EH (cell line): ENCODE measurements at regions not wholly inside any gene's neighbourhood (a gene's known extent, or its start where the extent isn't known, plus 50 kb on each side); places are given as distances from the start of the nearest gene placed in this dataset.
"Not testable (repeated sequence)": the region's sequence is repeated elsewhere in the genome, so short reads cannot be mapped to it uniquely, and the experiment has no call there.

Experiments used
- DNase-seq: peaks from one replicate; pipeline ENCODE4 v3.0.0-alpha.2; 2015; ENCODE audit warnings: low read depth

DNA sequence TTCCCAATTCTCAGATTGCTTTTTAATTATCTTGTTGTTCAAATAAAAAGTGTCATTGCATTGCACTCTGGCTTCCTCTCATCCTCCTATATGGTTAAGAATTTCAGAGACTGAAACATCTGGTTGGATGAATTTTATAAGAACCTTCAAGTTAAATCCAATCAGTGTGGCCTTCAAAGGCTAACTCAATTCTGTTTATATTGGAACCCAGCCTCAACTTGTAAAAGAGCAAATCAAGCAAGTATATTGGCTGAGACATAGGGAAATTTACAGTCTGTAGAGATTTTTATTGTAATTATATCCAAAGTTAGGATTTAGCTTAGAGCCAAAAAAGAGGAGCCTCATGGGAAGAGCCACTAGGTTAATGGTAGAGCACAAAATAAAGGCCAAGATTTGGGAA is 159.9 kb upstream of the FER start:
- no peak for DNase-seq

GRCh38 chr5:108581026-108581425 is 166.7 kb upstream of the FER start:
- DNase-seq: no peak

- DNase-seq: no peak
Observed at GRCh38 chr5:108579236-108579635, 168.5 kb upstream of the FER start.

- DNase-seq: no peak
Observed at GRCh38 chr5:108578791-108579190, 168.9 kb upstream of the FER start.

DNA sequence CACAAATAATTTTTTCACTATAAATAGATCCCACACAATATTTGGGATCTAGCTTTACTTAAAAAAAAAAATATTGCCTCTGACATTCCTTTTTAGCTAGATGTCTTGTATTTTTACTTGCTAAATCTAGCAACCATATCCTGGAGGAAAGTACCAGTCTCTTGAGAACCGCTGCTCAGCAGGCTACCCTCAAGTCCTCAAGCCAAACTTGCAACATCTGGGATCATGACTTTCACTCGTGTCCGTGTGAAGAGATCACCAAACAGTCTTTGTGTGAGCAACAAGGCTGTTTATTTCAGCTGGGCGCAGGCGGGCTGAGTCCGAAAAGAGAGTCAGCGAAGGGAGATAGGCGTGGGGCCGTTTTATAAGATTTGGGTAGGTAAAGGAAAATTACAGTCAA is 180.3 kb upstream of the FER start:
- no peak for DNase-seq

GRCh38 chr5:108564441-108564840 is 182.5 kb upstream of the FBXL17 start:
- DNase-seq: no peak

DNA sequence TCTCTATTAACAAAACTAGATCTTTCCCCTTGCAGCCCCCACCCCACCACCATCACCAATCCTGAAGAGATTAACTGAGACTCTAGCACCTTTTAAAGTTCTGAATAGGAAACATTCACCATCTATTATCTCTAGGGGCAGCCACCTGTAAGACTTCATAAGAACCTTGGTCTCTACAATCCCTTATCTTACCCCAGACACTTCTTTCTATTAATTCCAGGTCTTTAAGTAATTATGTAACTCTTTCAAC is 180.2 kb upstream of the FBXL17 start:
- no peak for DNase-seq

- no peak for DNase-seq
Observed at GRCh38 chr5:108561416-108562204, 179.7 kb upstream of the FBXL17 start.

DNA sequence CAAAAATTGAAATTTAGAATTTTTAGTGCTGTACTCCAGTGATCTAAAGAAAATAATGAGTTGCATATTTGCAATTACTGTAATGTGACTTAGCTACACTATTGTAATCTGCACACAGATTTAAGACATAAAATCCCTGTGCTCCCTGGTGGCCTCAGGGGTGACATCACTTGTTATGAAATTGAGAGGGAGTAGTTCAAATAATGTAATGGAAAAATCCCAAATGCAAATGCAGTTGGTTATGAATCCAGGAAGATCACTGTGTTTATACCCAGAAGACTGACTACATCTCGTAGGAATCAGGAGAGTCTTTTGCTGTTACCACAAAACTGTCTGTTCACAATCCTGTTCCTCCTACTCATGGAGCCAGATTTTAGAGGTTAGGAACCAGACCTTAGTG is 178.7 kb upstream of the FBXL17 start:
- DNase-seq: peak; percentile 62

GRCh38 chr5:108560166-108560565 is 178.3 kb upstream of the FBXL17 start:
- no peak for DNase-seq

DNA sequence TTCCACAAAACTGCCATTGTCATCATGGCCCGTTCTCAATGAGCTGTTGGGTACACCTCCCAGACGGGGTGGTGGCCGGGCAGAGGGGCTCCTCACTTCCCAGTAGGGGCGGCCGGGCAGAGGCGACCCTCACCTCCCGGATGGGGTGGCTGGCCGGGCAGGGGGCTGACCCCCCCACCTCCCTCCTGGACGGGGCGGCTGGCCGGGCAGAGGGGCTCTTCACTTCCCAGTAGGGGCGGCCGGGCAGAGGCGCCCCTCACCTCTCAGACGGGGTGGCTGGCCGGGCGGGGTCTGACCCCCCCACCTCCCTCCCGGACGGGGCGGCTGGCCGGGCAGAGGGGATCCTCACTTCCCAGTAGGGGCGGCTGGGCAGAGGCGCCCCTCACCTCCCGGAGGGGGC is 176.9 kb upstream of the FBXL17 start:
- not testable (repeated sequence) for DNase-seq

DNA sequence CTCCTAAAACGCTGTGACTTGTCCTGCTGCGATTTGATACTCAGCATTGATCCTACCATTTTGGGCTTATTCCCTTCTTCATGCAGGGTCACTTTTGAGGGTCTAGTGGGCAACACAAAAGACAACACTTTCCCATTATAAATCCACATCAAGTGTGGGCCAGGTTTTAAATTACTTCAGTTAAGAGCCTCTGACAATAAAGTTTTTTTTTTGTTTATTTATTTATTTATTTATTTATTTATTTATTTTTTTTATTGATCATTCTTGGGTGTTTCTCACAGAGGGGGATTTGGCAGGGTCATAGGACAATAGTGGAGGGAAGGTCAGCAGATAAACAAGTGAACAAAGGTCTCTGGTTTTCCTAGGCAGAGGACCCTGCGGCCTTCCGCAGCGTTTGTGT is 176.2 kb upstream of the FBXL17 start:
- DNase-seq: not testable (repeated sequence)

DNA sequence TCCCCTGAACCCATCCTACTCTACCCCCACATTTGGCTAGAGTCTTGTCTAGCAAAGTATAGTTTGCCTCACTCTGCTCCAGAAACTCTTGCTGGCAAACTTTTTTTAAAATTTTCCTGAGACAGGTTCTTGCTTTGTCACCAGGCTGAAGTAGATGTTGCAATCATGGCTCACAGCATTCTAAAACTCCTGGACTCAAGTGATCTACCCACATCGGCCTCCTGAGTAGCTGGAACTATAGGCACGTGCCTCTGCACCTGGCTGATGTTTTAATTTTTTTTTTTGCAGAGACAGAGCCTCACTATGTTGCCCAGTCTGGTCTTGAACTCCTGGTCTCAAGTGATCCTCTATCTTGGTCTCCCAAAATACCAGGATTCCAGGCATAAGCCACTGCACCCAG is 175.8 kb upstream of the FBXL17 start:
- DNase-seq: no peak

- no peak for DNase-seq
Observed at GRCh38 chr5:108556441-108557145, 174.7 kb upstream of the FBXL17 start.

DNA sequence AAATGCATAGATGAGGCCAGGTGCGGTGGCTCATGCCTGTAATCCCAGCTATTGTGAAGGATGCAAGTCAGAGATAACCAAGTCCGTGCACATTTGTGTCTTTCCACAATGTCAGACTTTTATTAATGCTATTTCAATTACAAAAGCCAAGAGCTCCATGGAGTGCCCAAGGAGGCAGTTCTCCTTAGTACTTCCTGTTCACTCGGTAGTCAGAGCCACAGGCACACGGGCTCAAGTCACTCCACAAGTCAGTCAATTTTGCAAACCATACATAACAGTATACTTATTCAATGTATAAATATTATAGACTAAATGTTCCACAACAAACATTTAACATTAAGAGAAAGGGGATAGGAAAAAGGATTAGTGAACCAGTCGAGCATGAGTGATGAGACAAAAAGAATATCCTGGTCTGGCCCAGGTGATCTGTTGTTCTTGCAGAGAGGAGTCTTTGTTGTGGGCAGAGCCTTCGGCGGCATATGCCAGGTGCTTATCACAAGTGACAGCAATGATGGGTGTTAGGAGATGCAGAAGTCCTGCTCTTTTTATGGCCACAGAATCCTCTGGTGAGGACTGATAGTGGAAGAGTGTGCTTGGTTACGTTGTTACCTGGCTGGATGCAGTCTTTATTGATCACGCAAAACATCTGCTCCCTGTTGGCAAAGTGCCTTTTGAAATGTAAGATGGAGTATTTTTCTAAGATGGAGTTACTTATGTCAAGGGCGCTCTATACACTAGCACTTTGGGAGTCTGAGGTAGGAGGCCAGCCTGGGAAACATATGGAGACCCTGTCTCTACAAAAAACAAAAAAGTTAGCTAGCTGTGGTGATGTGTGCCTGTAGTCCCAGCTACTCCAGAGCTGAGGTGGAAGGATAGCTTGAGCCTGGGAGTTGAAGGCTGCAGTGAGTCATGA is 167.0 kb upstream of the FBXL17 start:
- DNase-seq: no peak

DNA sequence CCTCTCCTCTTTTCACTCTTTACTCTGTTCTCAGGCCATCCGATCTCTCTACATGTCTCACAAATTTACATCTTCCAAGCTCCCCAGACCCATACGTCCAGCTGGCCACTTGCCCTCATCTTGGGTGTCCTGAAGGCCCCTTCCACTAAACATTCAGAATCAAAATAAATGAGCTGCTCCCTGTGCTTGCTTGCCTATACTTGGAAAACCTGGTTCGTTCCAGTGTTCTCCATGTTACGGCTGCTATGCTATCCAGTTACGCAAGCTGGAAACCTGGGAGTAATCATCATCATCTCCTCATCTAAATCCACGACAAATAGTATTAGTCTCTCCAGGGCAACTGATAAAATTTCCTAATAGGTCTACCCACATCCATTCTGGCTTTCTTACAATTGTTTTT is 165.0 kb upstream of the FBXL17 start:
- DNase-seq: no peak

- no peak for DNase-seq
Observed at GRCh38 chr5:108545301-108545700, 163.4 kb upstream of the FBXL17 start.

GRCh38 chr5:108543486-108543885 is 161.6 kb upstream of the FBXL17 start:
- DNase-seq: no peak

DNA sequence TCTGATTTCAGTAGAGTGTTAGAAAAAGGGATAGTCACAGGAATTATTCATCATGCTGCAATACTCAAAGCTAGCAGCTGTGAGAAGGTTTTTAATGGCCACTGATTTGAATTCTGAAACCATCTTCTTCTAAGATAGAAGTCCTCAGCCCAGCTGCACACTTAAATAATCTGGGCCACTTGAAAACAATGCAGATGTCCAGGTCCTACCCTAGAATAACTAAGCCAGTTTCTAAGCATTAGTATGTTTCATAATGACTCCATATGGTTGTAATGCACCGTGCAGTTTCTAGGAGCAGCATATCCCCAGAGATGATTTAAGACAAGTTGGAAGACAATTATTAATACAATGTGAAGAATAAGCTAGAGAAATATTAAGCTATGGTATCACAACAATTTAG is 159.9 kb upstream of the FBXL17 start:
- no peak for DNase-seq

GRCh38 chr5:108536321-108536720 is 154.4 kb upstream of the FBXL17 start:
- no peak for DNase-seq

DNA sequence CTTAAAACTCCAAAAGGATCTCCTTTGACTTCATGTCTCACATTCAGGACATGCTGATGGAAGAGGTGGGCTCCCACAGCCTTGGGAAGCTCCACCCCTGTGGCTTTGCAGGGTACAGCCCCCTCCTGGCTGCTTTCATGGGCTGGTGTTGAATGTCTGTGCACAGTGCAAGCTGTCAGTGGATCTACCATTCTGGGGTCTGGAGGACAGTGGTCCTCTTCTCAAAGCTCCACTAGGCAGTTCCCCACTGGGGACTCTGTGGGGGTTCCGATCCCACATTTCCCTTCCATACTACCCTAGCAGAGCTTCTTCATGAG is 150.2 kb upstream of the FBXL17 start:
- not testable (repeated sequence) for DNase-seq

DNA sequence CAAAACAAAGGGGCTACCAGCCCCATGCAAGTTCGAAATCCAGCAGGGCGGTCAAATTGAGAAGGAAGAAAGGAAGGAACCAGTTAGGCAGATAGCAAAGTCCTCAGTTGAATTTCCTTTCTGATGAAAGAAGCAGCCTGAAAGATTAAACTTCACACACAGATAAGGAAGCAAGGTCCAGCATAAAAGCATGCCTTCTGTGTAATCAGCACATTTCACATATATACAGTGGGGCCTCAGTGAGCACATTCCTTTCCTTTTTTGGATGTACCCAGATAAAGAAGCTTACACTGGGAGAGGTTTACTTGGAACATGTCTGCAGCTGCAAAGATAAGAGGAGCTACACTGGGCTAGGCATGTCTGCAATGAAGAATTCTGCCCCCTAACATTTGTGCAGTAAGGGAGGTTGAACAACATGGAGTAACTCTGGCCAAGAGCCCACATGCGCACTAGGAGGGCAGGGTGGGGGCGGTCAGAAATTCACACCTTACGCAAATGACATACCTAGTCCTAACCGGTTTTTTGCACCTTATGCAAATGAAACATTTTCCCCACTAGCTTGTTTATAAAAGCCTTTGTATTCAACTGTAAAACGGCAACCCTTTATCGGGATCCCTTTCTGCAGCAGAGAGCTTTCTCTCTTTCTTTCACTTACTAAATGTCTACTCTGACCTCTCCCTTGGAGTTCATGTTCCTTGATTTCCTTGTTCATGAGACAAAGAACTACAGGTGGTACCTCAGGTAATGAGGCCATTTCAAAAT is 149.7 kb upstream of the FBXL17 start:
- peak; percentile 32 for DNase-seq
